ENCODE measurements at regions not wholly inside any gene's neighbourhood (a gene's known extent, or its start where the extent isn't known, plus 50 kb on each side); places are given as distances from the start of the nearest gene placed in this dataset.

GRCh38 chr20:39658662-39659409 lies 696.7 kb downstream of the DHX35 start:
- no peak for DNase-seq

GRCh38 chr20:39654171-39654570 lies 692.0 kb downstream of the DHX35 start:
- DNase-seq: no peak

- no peak for DNase-seq
Observed at GRCh38 chr20:39651645-39652325, 689.6 kb downstream of the DHX35 start.

- DNase-seq: no peak
Observed at GRCh38 chr20:39646874-39647413, 684.8 kb downstream of the DHX35 start.

GRCh38 chr20:39645131-39645530 lies 683.0 kb downstream of the DHX35 start:
- DNase-seq: no peak

GRCh38 chr20:39643292-39643691 lies 681.1 kb downstream of the DHX35 start:
- no peak for DNase-seq

GRCh38 chr20:39641423-39641822 lies 679.3 kb downstream of the DHX35 start:
- no peak for DNase-seq

GRCh38 chr20:39640147-39640546 lies 678.0 kb downstream of the DHX35 start:
- no peak for DNase-seq

- no peak for DNase-seq
Observed at GRCh38 chr20:39638731-39639130, 676.6 kb downstream of the DHX35 start.

GRCh38 chr20:39633689-39634088 lies 671.5 kb downstream of the DHX35 start:
- DNase-seq: no peak

GRCh38 chr20:39632757-39633156 lies 670.6 kb downstream of the DHX35 start:
- no peak for DNase-seq

- DNase-seq: no peak
Observed at GRCh38 chr20:39632176-39632575, 670.0 kb downstream of the DHX35 start.

GRCh38 chr20:39631557-39631956 lies 669.4 kb downstream of the DHX35 start:
- DNase-seq: no peak

- no peak for DNase-seq
Observed at GRCh38 chr20:39630215-39630908, 668.2 kb downstream of the DHX35 start.

- no peak for DNase-seq
Observed at GRCh38 chr20:39627765-39628164, 665.6 kb downstream of the DHX35 start.

- no peak for DNase-seq
Observed at GRCh38 chr20:39624316-39624715, 662.2 kb downstream of the DHX35 start.

- no peak for DNase-seq
Observed at GRCh38 chr20:39623584-39624234, 661.6 kb downstream of the DHX35 start.

GRCh38 chr20:39619271-39619785 lies 657.2 kb downstream of the DHX35 start:
- no peak for DNase-seq

GRCh38 chr20:39611901-39612300 lies 649.8 kb downstream of the DHX35 start:
- DNase-seq: no peak

GRCh38 chr20:39607141-39607540 lies 645.0 kb downstream of the DHX35 start:
- no peak for DNase-seq

- DNase-seq: no peak
Observed at GRCh38 chr20:39605908-39606307, 643.8 kb downstream of the DHX35 start.

GRCh38 chr20:39605361-39605760 lies 643.2 kb downstream of the DHX35 start:
- DNase-seq: no peak

GRCh38 chr20:39603219-39603618 lies 641.1 kb downstream of the DHX35 start:
- DNase-seq: no peak
